IMR-90 (cell line): ENCODE measurements at regions not wholly inside any gene's neighbourhood (a gene's known extent, or its start where the extent isn't known, plus 50 kb on each side); places are given as distances from the start of the nearest gene placed in this dataset.

ENCODE experiments used
- ATAC-seq: fragments of 200-7000 bp; cut with Tn5 transposase; 2 replicates; pipeline ENCODE4 v1.9.1; 2020; ENCODE audit warnings: low read depth, mild to moderate bottlenecking, moderate library complexity
- BruUV-seq: library from RNA; stranded (reverse); fragments of 400-500 nt; replicated peaks from 2 replicates; lab custom pipeline; 2021; lab: Mats Ljungman, UMichigan
- CTCF ChIA-PET: fragments of 300-600 bp; formaldehyde crosslinking; extraction: SDS; loops from one replicate; lab custom pipeline; 2021; ENCODE audit warnings: antibody characterized with exemption; lab: Yijun Ruan, JAX
- POLR2A ChIA-PET: fragments of 300-600 bp; sonication (Branson Sonifier 250); formaldehyde crosslinking; loops from one replicate; lab custom pipeline; 2022; ENCODE audit warnings: antibody characterized with exemption; ENCODE audit not compliant: unreplicated experiment; lab: Charles Lee
- DNase-seq: peaks from one replicate; pipeline ENCODE4 v3.0.0; 2013
- H2AFZ ChIP-seq: replicated peaks from 2 replicates; pipeline ENCODE3; 2013; ENCODE audit warnings: low read length, mild to moderate bottlenecking; ENCODE audit not compliant: poor library complexity
- H2AK5ac ChIP-seq: 2 replicates; pipeline ENCODE4 v1.6.1; 2013; ENCODE audit warnings: low read depth, low read length, inconsistent platforms
- H2AK9ac ChIP-seq: replicated peaks from 2 replicates; pipeline ENCODE3; 2013; ENCODE audit warnings: mild to moderate bottlenecking, low read depth, low read length, moderate library complexity; ENCODE audit not compliant: poor library complexity
- H2BK120ac ChIP-seq: 2 replicates; pipeline ENCODE4 v1.6.1; 2013; ENCODE audit warnings: low read depth, low read length, inconsistent platforms
- H2BK15ac ChIP-seq: 3 replicates; pipeline ENCODE4 v1.6.1; 2013; ENCODE audit warnings: low read depth, low read length, inconsistent platforms
- H2BK20ac ChIP-seq: 2 replicates; pipeline ENCODE4 v1.6.1; 2013; ENCODE audit warnings: low read depth, mild to moderate bottlenecking, inconsistent platforms, low read length, moderate library complexity
- H2BK5ac ChIP-seq: 2 replicates; pipeline ENCODE4 v1.6.1; 2013; ENCODE audit warnings: mild to moderate bottlenecking, low read depth, low read length, inconsistent platforms; ENCODE audit not compliant: poor library complexity, severe bottlenecking
- H3K14ac ChIP-seq: replicated peaks from 2 replicates; pipeline ENCODE4 v1.6.1; 2013; ENCODE audit warnings: low read depth, low read length, inconsistent platforms
- H3K18ac ChIP-seq: 2 replicates; pipeline ENCODE4 v1.6.1; 2013; ENCODE audit warnings: low read depth, low read length, control low read depth
- H3K23ac ChIP-seq: 2 replicates; pipeline ENCODE4 v1.6.1; 2013; ENCODE audit warnings: low read depth, low read length, inconsistent platforms
- H3K27ac ChIP-seq: 2 replicates; pipeline ENCODE4 v1.5.1; 2013; ENCODE audit warnings: mild to moderate bottlenecking, control low read depth, low read length; ENCODE audit not compliant: insufficient read depth
- H3K27me3 ChIP-seq: 2 replicates; pipeline ENCODE4 v1.6.1; 2013; ENCODE audit warnings: low read length; ENCODE audit not compliant: control insufficient read depth, insufficient read depth
- H3K36me3 ChIP-seq: 2 replicates; pipeline ENCODE4 v1.6.1; 2013; ENCODE audit warnings: low read length, mixed read lengths; ENCODE audit not compliant: control insufficient read depth, insufficient read depth
- H3K4ac ChIP-seq: 2 replicates; pipeline ENCODE4 v1.6.1; 2013; ENCODE audit warnings: low read depth, low read length, inconsistent platforms
- H3K4me1 ChIP-seq: 2 replicates; pipeline ENCODE4 v1.6.1; 2013; ENCODE audit warnings: low read length, mixed read lengths; ENCODE audit not compliant: control insufficient read depth, insufficient read depth
- H3K4me2 ChIP-seq: 2 replicates; pipeline ENCODE4 v1.6.1; 2013; ENCODE audit warnings: low read depth, mild to moderate bottlenecking, control low read depth, low read length, moderate library complexity
- H3K4me3 ChIP-seq: 2 replicates; pipeline ENCODE4 v1.5.1; 2013; ENCODE audit warnings: low read depth, mild to moderate bottlenecking, control low read depth, low read length, moderate library complexity; ENCODE audit not compliant: insufficient read depth
- H3K56ac ChIP-seq: 2 replicates; pipeline ENCODE4 v1.6.1; 2013; ENCODE audit warnings: low read length, inconsistent platforms; ENCODE audit not compliant: insufficient read depth; ENCODE audit errors: extremely low read depth
- H3K79me1 ChIP-seq, 2 experiments: 2 replicates each; pipeline ENCODE4 v1.6.1; 2013; ENCODE audit warnings: low read length in 2 of 2, inconsistent platforms in 1 of 2, low read depth in 1 of 2
- H3K9ac ChIP-seq: 2 replicates; pipeline ENCODE4 v1.6.1; 2013; ENCODE audit warnings: low read depth, low read length, control low read depth
- H3K9me1 ChIP-seq: 2 replicates; pipeline ENCODE4 v1.6.1; 2013; ENCODE audit warnings: low read length, inconsistent platforms; ENCODE audit not compliant: insufficient read depth
- H3K9me3 ChIP-seq: 2 replicates; pipeline ENCODE4 v1.6.1; 2013; ENCODE audit warnings: low read length; ENCODE audit not compliant: control insufficient read depth, insufficient read depth
- H4K20me1 ChIP-seq: 2 replicates; pipeline ENCODE4 v1.6.1; 2013; ENCODE audit warnings: low read length, inconsistent platforms; ENCODE audit not compliant: insufficient read depth
- H4K5ac ChIP-seq: 2 replicates; pipeline ENCODE4 v1.6.1; 2013; ENCODE audit warnings: mild to moderate bottlenecking, low read depth, low read length, control low read depth
- H4K8ac ChIP-seq, 2 experiments: 2 replicates each; pipeline ENCODE4 v1.6.1; 2013; ENCODE audit warnings: low read depth in 2 of 2, low read length in 2 of 2, control low read depth in 1 of 2, inconsistent platforms in 1 of 2
- H4K91ac ChIP-seq: 2 replicates; pipeline ENCODE4 v1.6.1; 2013; ENCODE audit warnings: low read depth, low read length, inconsistent platforms; ENCODE audit not compliant: insufficient read depth
- FOS ChIP-seq: fragments of 150-350 bp; IDR thresholded peaks from 2 replicates; pipeline ENCODE4 v1.6.1; 2016; ENCODE audit warnings: low read depth, low read length
- MAFK ChIP-seq: IDR thresholded peaks from 2 replicates; pipeline ENCODE4 v1.6.1; 2012; ENCODE audit warnings: low read depth, low read length, improper control_type of control experiment
- POLR2A ChIP-seq: IDR thresholded peaks from 2 replicates; pipeline ENCODE4 v1.6.1; 2012; ENCODE audit warnings: mild to moderate bottlenecking, low read depth, low read length
- RAD21 ChIP-seq: IDR thresholded peaks from 2 replicates; pipeline ENCODE4 v1.6.1; 2012; ENCODE audit warnings: low read length, improper control_type of control experiment
- RCOR1 ChIP-seq: IDR thresholded peaks from 2 replicates; pipeline ENCODE4 v1.6.1; 2012; ENCODE audit warnings: mild to moderate bottlenecking, low read length, improper control_type of control experiment; ENCODE audit not compliant: insufficient replicate concordance
- RFX5 ChIP-seq: IDR thresholded peaks from 2 replicates; pipeline ENCODE4 v1.8.0; 2012; ENCODE audit warnings: low read depth, mild to moderate bottlenecking, low read length, moderate library complexity
- SMC3 ChIP-seq: fragments of 150-350 bp; IDR thresholded peaks from 2 replicates; pipeline ENCODE4 v1.6.1; 2016; ENCODE audit warnings: low read depth, mild to moderate bottlenecking, antibody characterized with exemption, low read length, moderate library complexity
- WGBS, 2 experiments: methylation state at CpG; one replicate each; pipeline versions ENCODE4 v1.1.5 to v1.1.7; 2013; ENCODE audit warnings: missing lambda C conversion rate in 2 of 2; ENCODE audit not compliant: insufficient read length in 1 of 2; ENCODE audit errors: extremely low coverage in 2 of 2; 5-methylcytosine and 5-hydroxymethylcytosine counted together
- dilution Hi-C: fragments of 300-500 bp; cut with HindIII; formaldehyde crosslinking; loops from one replicate; pipeline ENCODE4 v1.14.3; 2018; ENCODE audit warnings: low sequenced_read_pairs; ENCODE audit not compliant: unreplicated experiment
- in situ Hi-C: fragments of 300-500 bp; cut with MboI; formaldehyde crosslinking; loops from 3 replicates; pipeline ENCODE4 v1.14.3; 2019; ENCODE audit warnings: low sequenced_read_pairs, inconsistent platforms, mixed read lengths
- intact Hi-C: fragments of 100-400 bp; cut with micrococcal nuclease; formaldehyde crosslinking; loops from 2 replicates; pipeline ENCODE4 v1.10.0; 2022
- TF ChIP-seq, protein P1 (sequence below): conservative IDR thresholded peaks from 2 replicates; pipeline ENCODE4 v1.5.1; 2012; ENCODE audit warnings: mild to moderate bottlenecking, low read depth, low read length, improper control_type of control experiment
- TF ChIP-seq, protein P2 (sequence below): fragments of 150-350 bp; IDR thresholded peaks from 2 replicates; pipeline ENCODE4 v1.6.1; 2016; ENCODE audit warnings: low read depth, mild to moderate bottlenecking, low read length, moderate library complexity, borderline replicate concordance
- TF ChIP-seq, protein P3 (sequence below): fragments of 150-350 bp; IDR thresholded peaks from 2 replicates; pipeline ENCODE4 v1.6.1; 2017; ENCODE audit warnings: mild to moderate bottlenecking, antibody characterized with exemption, low read length, low read depth

DNA sequence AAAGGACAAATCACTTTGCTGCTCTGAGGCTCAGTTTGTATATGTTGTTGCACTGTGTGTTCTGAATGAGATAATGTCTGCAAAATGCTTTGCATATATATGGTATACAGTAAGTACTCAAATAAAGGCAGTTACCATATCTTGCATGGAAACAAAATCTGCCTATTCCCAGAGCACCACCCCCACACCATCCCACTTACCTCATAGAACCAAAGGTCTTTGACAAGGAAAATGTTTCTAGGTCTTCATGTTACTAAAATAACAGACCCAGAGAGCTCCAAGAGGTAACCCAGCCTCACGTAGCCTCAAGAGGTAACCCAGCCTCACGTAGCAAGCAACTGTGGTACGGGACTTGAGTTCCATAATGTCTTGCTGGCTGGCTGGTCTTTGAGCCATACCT is 71.6 kb upstream of the CMKLR1 start:
- TF ChIP-seq, protein P1, sequence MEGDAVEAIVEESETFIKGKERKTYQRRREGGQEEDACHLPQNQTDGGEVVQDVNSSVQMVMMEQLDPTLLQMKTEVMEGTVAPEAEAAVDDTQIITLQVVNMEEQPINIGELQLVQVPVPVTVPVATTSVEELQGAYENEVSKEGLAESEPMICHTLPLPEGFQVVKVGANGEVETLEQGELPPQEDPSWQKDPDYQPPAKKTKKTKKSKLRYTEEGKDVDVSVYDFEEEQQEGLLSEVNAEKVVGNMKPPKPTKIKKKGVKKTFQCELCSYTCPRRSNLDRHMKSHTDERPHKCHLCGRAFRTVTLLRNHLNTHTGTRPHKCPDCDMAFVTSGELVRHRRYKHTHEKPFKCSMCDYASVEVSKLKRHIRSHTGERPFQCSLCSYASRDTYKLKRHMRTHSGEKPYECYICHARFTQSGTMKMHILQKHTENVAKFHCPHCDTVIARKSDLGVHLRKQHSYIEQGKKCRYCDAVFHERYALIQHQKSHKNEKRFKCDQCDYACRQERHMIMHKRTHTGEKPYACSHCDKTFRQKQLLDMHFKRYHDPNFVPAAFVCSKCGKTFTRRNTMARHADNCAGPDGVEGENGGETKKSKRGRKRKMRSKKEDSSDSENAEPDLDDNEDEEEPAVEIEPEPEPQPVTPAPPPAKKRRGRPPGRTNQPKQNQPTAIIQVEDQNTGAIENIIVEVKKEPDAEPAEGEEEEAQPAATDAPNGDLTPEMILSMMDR: no peak
- TF ChIP-seq MAFK (no peak), RCOR1 (no peak), RAD21 (no peak), FOS (no peak), SMC3 (no peak), RFX5 (no peak), POLR2A (no peak)
- TF ChIP-seq, protein P2, sequence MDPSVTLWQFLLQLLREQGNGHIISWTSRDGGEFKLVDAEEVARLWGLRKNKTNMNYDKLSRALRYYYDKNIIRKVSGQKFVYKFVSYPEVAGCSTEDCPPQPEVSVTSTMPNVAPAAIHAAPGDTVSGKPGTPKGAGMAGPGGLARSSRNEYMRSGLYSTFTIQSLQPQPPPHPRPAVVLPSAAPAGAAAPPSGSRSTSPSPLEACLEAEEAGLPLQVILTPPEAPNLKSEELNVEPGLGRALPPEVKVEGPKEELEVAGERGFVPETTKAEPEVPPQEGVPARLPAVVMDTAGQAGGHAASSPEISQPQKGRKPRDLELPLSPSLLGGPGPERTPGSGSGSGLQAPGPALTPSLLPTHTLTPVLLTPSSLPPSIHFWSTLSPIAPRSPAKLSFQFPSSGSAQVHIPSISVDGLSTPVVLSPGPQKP: no peak
- TF ChIP-seq, protein P3, sequence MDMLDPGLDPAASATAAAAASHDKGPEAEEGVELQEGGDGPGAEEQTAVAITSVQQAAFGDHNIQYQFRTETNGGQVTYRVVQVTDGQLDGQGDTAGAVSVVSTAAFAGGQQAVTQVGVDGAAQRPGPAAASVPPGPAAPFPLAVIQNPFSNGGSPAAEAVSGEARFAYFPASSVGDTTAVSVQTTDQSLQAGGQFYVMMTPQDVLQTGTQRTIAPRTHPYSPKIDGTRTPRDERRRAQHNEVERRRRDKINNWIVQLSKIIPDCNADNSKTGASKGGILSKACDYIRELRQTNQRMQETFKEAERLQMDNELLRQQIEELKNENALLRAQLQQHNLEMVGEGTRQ: no peak
- no peak for DNase-seq
- Histone ChIP-seq H3K9me3 (no peaks in the 10 kb centered on the region), H3K27ac (no peak overlapping the region), H4K91ac (no peak overlapping the region), H2AK9ac (no peak overlapping the region), H3K14ac (no peak overlapping the region), H2AFZ (no peak overlapping the region), H3K9ac (no peak overlapping the region), H3K4ac (no peak overlapping the region), H2BK120ac (no peak overlapping the region), H3K23ac (no peak overlapping the region), H2AK5ac (no peak overlapping the region), H2BK5ac (no peak overlapping the region), H3K18ac (no peak overlapping the region), H4K20me1 (no peaks in the 10 kb centered on the region), H3K9me1 (no peaks in the 10 kb centered on the region), H4K8ac (no peak overlapping the region), H4K5ac (no peak overlapping the region), H3K56ac (no peak overlapping the region), H3K4me2 (no peak overlapping the region), H3K36me3 (no peaks in the 10 kb centered on the region), H3K4me1 (no peaks in the 10 kb centered on the region), H3K79me1 (no peaks in the 10 kb centered on the region), H3K27me3 (no peaks in the 10 kb centered on the region), H2BK20ac (no peak overlapping the region), H2BK15ac (no peak overlapping the region), H3K4me3 (no peak overlapping the region)
- no TSS peak for BruUV-seq
- in situ Hi-C loops (no loop called here), intact Hi-C loops (no loop called here), dilution Hi-C loops (no loop called here)
- ChIA-PET POLR2A (no interaction called here), CTCF (no interaction called here)
- WGBS, 2 experiments: no CpG with 5 or more reads among the region's 3 CpGs
- ATAC-seq: no peak
